Daoy (cell line): ENCODE measurements at regions not wholly inside any gene's neighbourhood (a gene's known extent, or its start where the extent isn't known, plus 50 kb on each side); places are given as distances from the start of the nearest gene placed in this dataset.
"Not testable (repeated sequence)": the region's sequence is repeated elsewhere in the genome, so short reads cannot be mapped to it uniquely, and the experiment has no call there.

Source experiments
- DNase-seq: peaks from one replicate; pipeline ENCODE4 v3.0.0-alpha.2; 2015; ENCODE audit warnings: low read depth

DNA sequence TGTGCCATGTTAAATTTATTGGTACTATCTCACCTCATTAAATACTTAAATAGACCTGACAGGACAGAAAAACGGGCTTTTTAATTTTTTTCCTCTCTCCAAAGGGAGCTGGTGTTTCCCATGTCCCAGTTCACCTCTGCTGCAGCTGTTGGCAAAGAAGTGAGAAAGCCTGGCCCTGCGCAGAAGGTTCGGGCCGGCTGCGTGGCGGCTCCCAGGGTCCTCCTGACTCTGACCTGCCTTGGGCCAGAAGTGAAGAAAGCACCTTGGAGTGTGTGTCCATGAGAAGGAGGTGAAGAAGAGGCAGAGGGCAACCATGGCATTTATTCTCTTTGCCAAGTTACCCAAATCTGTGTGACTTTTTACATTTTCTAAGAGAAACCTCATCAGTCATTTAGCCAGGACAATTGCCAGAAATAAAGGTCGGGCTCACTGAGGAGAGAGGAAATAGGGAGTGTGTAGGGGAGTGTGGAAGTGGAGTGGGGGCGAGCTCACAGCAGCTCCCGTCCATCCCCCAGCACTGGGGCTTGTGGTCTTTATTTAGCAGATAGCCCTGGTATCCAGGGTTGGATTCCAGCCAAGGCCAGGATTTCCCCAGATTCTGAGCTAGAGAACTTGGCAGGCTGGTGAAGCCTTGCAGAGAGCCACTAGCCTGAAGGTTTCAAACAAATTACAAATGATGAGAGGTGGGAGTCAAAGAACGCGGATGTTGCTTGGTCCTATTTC lies 102.4 kb upstream of the CADM1 start:
- peak; percentile 72 for DNase-seq

DNA sequence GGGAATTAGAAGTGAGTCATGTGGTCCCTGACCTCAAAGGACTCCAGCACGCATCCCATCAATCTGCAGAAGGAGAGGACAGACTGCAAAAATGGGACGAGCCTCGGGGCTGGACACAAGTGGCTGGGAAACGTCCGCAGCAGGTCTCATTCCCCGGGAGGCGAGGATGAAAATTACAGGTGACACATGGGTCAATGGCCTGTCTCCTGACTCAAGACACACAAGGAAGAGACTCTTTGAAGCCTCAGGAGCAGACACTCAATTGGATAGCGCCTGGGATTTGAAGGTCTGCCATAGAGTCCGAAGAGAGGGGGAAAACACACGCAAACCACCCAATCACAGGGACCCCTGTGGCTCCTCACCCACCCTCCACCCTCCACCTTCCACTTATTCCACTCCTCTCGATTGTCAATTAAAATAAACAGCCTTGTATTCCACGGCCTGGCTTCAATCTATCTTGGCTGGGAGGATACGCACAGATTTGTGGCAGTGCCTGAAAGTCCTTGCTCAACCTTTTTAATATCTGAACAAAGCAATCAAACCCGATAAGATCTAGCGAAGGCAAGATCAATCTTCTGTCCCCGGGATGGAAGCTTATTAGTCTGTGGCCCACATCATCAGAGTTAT lies 101.8 kb upstream of the CADM1 start:
- no peak for DNase-seq

DNA sequence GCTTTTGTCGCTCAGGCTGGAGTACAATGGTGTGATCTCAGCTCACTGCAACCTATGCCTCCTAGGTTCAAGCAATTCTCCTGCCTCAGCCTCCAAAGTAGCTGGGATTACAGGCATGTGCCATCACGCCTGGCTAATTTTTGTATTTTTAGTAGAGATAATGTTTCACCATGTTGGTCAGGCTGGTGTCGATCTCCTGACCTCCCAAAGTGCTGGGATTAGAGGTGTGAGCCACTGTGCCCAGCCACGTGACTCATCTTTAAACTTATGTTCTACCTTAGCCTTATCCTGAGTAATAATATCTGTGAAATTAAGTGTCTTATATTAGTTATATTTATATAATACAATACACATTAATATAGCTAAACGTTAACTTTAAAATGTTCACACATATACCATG lies 101.2 kb upstream of the CADM1 start:
- DNase-seq = not testable (repeated sequence)

DNA sequence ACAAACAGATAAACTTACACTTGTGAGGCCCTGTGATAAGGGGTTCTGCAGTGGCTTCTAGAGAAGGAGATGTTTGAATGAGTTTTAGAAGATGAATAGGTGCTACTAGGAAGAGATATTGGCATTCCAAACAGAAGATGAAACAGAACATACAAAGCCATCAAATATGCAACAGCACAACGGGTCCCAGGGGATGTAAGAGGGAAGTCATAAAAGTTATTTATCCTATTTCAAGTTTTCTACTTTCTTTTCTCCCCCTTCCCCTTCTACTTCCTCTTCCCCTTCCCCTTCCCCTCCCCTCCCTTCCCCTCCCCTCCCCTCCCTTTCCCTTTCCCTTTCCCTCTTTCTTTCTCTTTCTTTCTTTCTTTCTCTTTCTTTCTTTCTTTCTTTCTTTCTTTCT lies 94.9 kb upstream of the CADM1 start:
- DNase-seq = no peak

DNA sequence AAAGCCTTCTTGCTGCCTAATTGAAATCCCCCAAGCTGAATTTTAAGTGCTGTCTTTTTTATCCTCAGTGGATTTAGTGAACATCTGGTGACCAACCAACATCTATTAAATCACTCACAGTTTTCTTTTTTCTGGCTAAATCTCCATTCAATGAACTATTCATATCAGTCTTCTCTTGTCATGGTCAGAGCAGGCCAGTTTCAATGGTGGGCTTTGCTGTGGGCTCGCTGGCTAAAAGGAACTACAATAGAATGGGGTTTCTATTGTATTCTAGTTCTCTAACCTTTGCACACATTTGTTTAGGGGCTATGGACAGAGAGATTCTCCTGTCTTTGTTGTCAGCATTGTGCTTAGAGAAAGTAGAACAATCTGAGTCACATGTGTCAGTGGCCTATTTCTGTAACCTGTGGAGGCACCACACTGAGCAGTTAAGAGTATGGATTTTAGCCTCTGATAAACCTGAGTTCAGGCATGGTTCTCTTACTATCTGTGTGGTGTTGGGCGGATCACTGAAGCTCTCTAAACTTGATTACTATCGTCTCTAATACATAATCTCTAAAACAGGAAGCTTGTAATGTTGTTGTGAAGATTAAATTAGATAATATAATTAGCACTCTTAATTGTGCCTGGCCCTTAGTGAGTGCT lies 94.2 kb upstream of the CADM1 start:
- DNase-seq = no peak

DNA sequence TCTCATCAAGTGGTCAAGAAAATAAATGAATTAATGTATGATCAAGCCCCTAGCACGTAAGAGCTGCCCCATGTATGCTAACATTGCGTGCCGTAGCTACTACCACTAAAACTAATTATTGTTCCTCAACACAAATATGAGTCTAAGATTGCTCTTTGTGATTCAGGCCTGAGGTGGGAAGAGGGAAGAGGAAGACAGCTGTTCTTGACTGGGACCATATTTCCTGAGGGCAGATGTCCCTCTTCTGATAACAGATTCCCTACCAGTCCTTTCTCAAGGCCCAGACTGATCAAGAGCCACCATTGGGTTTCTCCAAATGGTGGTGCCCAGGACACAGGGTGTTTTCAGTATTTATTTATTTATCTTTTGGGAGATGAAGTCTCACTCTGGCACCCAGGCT lies 87.2 kb upstream of the CADM1 start:
- no peak for DNase-seq

DNA sequence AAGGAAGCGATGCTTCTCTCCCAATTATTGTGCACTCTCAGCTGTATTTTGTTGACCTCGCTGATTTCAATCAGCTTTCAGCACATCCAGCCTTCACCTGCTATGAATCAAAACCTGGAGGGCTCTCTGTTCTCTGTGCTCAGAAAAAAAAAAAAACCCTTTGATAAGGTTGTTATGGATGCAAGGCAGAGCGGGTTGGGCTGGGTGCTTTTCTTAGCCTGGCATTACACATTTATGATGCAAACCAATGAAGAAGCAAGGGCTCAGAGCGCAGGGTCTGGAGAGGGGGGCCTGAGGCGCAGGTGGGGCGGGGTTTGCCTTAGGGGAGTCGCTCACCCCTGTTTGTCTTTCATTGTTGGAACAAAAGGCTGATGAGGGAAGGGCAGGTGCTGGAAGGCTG lies 86.0 kb upstream of the CADM1 start:
- no peak for DNase-seq

DNA sequence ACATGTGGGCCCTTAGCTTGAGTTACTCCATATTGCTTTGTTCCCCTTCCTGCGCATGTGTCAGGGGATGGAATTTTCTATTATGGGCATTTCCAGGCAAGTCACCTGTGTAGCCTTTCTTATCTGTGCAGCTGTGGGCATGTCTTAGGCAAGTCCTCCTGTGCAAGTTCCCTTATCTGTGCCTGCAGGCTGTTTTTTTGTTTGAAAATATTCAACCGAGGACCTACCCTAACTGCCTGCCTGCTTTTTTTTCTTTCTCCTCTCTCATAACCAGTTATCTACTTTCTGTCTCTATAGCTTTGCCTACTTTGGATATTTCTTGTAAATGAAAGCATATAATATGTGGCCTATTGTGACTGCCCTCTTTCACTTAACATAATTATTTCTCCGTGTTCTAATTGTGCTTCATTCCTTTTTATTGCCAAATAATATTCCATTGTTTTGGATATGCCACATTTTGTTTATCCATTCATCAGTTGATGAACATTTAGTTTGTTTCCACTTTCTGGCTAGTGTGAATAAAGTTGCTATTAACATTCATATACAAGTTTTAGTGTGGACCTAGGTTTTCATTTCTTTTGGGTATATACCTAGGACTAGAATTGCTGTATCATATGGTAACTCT lies 83.6 kb upstream of the CADM1 start:
- no peak for DNase-seq

DNA sequence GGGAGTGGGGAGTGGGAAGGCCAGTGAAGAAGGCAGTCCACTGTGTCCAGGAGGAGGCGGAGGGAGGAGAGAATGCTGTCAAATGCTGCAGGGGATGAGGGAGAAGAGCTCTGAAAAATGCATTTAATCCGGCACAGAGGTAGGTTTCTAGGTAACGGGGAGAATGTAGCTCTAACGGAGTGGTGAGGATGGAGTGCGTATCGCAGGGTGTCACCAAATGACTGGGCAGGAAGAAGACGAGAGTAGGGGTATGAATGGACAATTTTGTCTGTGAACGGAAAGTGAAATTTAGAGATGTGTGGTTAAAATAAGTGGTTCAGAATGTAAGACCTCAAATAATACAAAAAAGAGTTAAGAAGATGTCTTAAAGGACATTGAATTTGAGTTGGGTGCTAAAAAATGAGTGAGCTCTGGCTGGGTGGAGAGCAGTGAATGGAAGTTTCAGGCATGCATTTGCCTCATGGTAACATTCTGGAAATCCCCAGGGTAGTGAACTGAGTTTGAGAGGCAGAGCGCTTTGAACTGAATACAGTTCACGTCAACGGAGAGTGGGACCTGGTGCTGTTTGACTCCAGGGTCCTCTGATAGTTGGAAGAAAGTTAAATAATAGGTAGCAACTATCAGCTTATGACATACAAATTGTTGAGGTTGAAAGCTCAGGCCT lies 81.3 kb upstream of the CADM1 start:
- no peak for DNase-seq

DNA sequence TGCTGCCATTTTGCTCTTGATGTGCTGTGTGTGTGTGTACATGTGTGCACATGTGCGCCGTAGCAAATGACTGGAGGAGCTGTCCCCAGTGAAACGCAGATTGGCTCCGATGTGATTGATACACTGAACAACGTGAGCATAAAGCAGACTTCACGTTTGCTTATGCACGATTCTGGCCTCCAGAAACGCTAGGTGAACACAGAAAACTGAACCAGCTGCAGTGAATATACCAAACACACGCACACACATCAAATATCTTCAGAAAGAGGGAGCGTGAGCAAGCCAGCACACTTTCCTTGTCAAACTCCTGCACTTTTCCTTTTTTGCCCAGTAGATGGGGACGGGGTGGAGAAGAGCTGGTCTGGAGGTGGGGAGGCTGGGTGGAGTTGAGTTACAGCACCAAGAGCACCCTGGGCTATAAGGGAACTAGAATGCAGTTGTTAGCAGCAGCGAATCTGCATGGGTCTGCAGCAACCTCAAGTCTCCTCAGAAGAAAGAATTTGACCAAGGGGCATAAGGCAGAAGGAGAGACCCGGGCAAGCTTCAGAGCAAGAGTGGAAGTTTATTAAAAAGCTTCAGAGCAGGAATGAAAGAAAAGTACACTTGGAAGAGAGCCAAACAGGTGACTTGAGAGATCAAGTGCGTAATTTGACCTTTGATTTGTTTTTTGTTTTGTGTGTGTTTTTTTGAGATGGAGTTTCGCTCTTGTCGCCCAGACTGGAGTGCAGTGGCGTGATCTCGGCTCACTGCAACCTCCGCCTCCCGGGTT lies 77.8 kb upstream of the CADM1 start:
- DNase-seq = peak; percentile 42

DNA sequence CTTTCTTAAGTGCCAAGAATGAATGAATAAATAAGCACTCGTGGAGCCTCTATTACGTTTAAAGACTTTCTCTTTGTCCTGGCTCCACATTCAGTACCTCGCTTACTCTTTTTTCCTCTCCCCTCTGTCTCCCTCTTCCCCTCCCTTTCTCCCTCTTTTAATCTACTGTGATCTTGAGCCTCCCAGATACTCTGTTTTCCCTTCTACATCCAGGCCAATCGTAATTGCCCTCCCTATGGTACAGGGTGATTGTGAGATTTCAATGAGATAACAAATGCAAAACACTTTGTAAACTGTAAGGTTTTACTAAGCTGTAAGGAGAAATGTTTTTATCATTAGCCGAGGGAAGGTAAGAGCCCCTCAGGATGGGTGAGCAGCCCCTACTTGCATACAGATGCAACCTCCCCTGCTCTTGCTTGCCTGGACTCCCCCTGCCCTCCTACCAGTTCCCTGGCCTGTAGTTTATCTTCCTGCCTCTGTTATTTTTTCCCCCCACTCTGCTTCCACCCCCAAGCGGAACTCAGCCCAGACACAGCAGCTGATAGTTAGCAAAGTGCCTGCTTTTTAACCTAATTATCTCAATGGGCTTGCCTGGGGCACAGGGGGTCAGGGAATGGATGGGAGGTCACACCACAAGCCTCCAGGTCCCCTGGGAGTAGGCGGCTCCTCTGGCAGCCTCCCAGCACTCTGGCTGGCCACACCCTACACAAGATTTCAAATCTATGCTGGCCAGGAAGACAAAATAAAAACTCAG lies 76.9 kb upstream of the CADM1 start:
- peak; percentile 62 for DNase-seq

DNA sequence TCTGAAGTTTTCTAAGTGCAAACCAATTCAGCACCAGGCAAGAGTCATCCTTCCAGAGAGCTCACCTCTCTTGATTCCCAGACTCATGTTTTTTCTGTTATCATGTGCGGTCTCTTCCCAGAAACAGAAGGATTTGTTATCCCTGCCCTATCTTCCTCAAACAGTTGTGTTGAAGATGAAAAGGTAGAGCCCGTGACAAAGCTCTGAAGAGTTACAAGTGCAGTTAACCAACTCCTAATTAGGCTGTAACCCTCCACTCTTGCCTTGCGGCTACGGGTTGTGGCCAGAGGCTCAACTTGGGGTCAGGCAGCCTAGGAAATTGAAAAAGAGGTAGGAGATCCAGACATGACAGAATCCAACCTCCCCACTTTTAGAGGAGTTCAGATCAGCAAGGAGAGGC lies 76.2 kb upstream of the CADM1 start:
- no peak for DNase-seq

DNA sequence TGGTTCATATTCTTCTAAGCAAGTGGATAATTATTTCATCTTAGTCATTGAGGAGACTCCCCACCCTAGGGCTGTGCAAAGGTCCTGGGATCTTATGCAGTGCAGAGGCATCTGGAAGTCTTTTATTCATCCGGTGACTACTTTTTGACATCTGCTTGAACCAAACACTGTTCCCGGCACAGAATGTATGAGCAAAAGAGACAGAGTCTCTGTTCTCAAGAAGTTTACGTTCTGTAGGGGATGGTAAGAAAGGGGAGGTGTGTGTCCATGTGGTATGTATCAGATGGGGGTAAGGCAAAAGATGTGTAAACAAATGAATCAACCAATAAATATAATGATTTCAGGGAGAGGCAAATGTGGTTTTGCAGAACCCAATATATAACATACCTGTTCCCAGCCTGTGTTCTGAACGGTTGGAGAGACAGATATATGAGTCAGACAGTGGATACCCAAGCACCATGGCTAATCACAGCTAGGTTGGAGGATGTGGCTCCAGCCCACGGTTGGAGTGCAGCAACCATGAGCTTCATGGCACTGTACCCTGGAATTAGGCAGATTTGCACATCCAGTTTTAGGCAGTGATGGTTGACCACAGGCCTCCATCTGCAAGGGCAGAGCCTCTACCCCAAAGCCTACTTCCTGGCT lies 75.1 kb upstream of the CADM1 start:
- peak; percentile 67 for DNase-seq

DNA sequence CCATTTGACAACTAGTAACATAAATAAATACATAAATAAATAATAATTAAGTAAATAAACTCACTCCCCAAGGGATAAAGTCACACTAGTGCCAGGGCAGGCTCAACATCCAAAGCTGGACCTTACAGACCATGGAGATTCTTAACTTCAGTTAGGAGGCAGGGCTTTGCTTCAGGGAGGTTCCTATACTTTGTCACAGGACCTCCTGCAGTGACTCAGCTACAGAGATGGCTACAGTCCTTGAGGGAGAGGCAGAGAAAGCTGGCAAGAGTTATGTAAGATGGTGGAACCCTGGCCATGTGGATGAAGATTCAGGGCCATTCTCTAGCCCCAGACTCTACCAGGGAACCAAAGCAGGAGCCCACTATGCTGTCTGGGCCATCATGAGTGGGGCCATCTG lies 74.1 kb upstream of the CADM1 start:
- peak; percentile 19 for DNase-seq

DNA sequence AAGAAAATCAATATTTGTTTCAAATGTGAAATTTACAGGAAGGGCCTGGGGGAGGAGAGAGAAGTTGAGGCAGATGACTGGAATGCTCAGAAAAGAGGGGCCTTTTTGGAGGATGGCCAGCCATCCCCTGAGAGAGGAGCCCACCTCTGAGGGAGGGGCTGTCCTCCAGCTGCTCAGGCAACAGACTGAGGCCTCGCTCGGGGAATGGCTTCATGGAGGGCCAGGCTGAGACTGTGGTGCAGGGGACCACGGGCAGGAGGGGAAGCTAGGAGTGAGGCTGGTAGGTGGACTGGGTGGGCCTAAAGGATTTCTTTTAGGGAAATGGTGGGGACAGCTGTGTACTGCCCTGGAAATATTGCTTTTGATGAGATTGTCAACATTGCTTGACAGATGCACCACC lies 73.5 kb upstream of the CADM1 start:
- DNase-seq = no peak

DNA sequence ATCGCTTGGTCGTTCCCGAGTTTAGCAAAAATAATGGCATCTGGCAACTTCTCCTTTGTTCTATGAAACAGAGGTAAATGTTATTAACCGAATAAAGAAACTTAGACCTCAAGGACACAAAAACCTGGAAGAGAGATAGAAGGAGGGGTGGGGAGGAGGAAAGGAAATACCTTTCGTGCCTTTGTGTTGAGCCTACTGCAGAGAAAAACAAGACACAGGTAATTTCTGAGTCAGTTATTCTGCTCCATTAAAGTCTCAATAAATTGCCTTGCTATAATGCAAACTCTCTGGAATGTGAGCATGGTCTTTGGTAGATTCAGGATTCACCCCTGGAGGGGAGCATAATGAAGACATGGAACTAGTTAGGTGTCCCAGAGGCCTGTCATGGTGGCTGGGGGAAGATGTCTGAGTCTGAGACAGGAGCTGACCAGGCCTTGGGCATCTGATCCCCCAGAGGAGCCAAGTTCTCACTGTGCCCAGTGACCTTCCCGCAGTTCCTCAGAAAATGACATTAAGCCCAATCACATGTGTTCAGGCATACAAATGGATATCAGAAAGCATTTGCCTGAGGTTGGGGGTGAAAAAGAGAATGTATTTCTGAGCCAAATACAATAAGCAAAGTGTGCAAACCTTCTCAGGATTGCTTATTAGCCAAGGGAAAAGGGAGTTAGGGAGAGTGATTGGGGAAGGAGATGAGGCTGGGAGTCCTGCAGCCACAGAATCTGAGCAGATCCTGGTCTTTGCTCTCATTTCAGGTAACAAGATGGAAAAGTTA lies 72.6 kb upstream of the CADM1 start:
- no peak for DNase-seq

DNA sequence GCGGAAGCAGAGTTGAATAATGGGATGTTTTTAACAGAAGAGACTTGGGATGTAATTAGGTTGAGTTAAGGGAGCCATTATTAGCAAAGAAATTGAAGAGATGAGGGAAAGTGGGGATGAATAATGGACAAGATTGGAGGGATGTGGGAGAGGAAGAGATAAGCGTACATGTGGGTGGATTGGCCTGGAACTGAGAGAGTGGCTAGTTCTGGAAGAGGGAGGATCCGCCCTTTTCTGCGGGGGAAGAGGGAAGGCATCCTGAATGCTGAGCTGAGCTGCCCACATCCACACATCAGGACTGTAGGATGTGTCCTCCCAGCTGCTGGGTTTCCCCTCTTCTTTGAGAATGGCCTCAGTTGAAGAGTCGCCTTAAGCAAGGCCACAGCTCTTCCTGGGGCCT lies 68.3 kb upstream of the CADM1 start:
- no peak for DNase-seq

DNA sequence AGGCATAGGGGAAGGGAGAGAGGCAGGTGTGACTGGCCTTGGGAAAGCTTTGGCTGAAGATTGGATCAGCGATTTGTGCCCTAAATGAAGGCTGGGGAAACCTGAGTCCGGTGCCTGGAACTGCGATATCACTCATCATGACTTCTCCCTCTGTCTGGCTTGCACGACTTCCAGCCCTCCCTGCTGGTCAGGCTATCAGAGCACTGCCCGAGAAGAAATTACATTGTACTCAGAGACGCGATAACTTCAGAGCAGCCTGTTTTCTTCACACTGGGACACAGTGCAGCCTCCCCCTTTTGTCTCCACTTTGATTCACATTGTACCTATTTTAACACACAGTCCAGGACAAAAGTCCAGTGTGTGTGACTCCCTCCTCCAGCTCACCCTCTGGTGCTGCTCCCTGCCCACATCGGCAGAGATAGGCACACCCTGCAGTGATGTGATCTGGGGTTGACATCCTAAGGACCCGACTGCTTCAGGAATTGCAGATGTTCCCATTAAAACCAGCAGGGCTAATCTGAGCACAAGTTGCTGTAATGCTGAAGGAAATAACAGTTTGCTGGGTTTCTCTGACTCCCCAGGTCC lies 62.1 kb upstream of the CADM1 start:
- DNase-seq = no peak

DNA sequence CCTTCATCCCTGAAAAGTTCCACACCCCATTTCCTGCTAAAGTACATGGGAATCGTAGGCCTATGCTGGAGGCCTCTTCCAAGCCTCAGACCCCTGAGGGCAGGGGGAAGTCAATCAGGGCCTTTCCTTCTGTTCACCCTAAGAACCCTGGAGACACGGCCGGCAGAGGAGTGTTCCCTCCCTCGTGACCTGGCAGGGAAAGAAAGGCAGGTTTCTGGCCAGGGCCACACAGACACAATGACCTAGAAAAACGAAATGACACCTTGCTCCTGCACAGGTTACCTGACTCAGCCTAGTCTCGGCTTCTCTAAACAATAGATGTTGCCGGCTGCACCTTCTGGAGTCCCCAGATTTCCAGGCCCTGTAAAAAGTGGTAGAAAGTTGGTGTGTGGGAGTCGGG lies 60.6 kb upstream of the CADM1 start:
- no peak for DNase-seq
